GM12878 (cell line): ENCODE measurements at regions not wholly inside any gene's neighbourhood (a gene's known extent, or its start where the extent isn't known, plus 50 kb on each side); places are given as distances from the start of the nearest gene placed in this dataset.

Experiments
- ATAC-seq: fragments of 200-7000 bp; cut with Tn5 transposase; 3 replicates; pipeline ENCODE4 v1.9.1; 2020; ENCODE audit warnings: mild to moderate bottlenecking, moderate library complexity
- BruUV-seq: library from RNA; stranded (reverse); fragments of 400-500 nt; replicated peaks from 2 replicates; lab custom pipeline; 2021; lab: Mats Ljungman, UMichigan
- CTCF ChIA-PET: fragments of 300-600 bp; sonication (Branson Sonifier 250); formaldehyde crosslinking; extraction: SDS; loops from one replicate; lab custom pipeline; 2021; ENCODE audit warnings: inconsistent platforms; lab: Yijun Ruan, JAX
- POLR2A ChIA-PET: fragments of 350-600 bp; formaldehyde crosslinking; extraction: SDS; loops from one replicate; lab custom pipeline; 2021; ENCODE audit warnings: inconsistent platforms; lab: Charles Lee
- RAD21 ChIA-PET: fragments of 300-600 bp; sonication (Branson Sonifier 250); formaldehyde crosslinking; loops from one replicate; lab custom pipeline; 2023; ENCODE audit warnings: antibody characterized with exemption; ENCODE audit not compliant: unreplicated experiment; lab: Charles Lee
- SMC1A ChIA-PET: fragments of 300-600 bp; sonication (Branson Sonifier 250); formaldehyde crosslinking; loops from one replicate; lab custom pipeline; 2023; ENCODE audit not compliant: unreplicated experiment, uncharacterized antibody; lab: Charles Lee
- DNase-seq: peaks from one replicate; pipeline ENCODE4 v3.0.0-alpha.2; 2011; ENCODE audit warnings: low read depth, low spot score
- FAIRE-seq: peaks from 3 replicates; lab custom pipeline; 2011; peaks lifted over from hg19 to GRCh38; lab: Jason Lieb, UNC
- H2AFZ ChIP-seq: 2 replicates; pipeline ENCODE4 v1.6.0; 2011; ENCODE audit warnings: low read depth, low read length, control low read depth; ENCODE audit not compliant: control insufficient read depth
- H3K27ac ChIP-seq: 2 replicates; pipeline ENCODE4 v1.5.1; 2011; ENCODE audit warnings: control low read depth; ENCODE audit not compliant: control insufficient read depth, insufficient read depth
- H3K27me3 ChIP-seq, 2 experiments: replicated peaks in 1 of 2; 2 replicates each; pipeline versions ENCODE4 v1.6.0 to v1.6.1; 2011; ENCODE audit warnings: low read length in 1 of 2; ENCODE audit not compliant: control insufficient read depth in 2 of 2, insufficient read depth in 2 of 2
- H3K36me3 ChIP-seq, 2 experiments: 2 replicates each; pipeline ENCODE4 v1.5.1; 2011; ENCODE audit warnings: low read length in 1 of 2; ENCODE audit not compliant: control insufficient read depth in 2 of 2, insufficient read depth in 2 of 2
- H3K4me1 ChIP-seq: 2 replicates; pipeline ENCODE4 v1.6.1; 2011; ENCODE audit warnings: mild to moderate bottlenecking, low read length, moderate library complexity, mixed read lengths; ENCODE audit not compliant: control insufficient read depth, insufficient read depth
- H3K4me2 ChIP-seq: 2 replicates; pipeline ENCODE4 v1.6.0; 2011; ENCODE audit warnings: control low read depth; ENCODE audit not compliant: control insufficient read depth, insufficient read depth
- H3K4me3 ChIP-seq: fragments of 200-600 bp; sonication (generic); 2 replicates; pipeline ENCODE4 v1.5.1; 2016
- H3K79me2 ChIP-seq: 2 replicates; pipeline ENCODE4 v1.6.0; 2011; ENCODE audit warnings: low read length; ENCODE audit not compliant: control insufficient read depth, insufficient read depth
- H3K9ac ChIP-seq: 2 replicates; pipeline ENCODE4 v1.8.0; 2011; ENCODE audit warnings: low read length, control low read depth, mixed read lengths; ENCODE audit not compliant: control insufficient read depth, insufficient read depth
- H3K9me3 ChIP-seq: replicated peaks from 3 replicates; pipeline ENCODE4 v1.5.1; 2011; ENCODE audit warnings: mild to moderate bottlenecking, low read length; ENCODE audit not compliant: control insufficient read depth, insufficient read depth
- H4K20me1 ChIP-seq: 2 replicates; pipeline ENCODE4 v1.6.0; 2011; ENCODE audit not compliant: control insufficient read depth, insufficient read depth
- BHLHE40 ChIP-seq, 2 experiments: fragments of 450-650 bp in 1 of 2; IDR thresholded peaks; 2 replicates each; pipeline ENCODE4 v1.6.1; 2011 to 2017; ENCODE audit warnings: low read depth in 2 of 2, borderline replicate concordance in 1 of 2, improper control_type of control experiment in 1 of 2, low read length in 1 of 2, mild to moderate bottlenecking in 1 of 2
- EED ChIP-seq: sonication (generic); IDR thresholded peaks from 2 replicates; pipeline ENCODE4 v1.6.1; 2016; ENCODE audit warnings: antibody characterized with exemption, low read depth
- JUNB ChIP-seq: IDR thresholded peaks from 2 replicates; pipeline ENCODE4 v1.6.1; 2016; ENCODE audit warnings: antibody characterized with exemption, mild to moderate bottlenecking
- KLF5 ChIP-seq: fragments of 450-650 bp; IDR thresholded peaks from 2 replicates; pipeline ENCODE4 v1.6.1; 2014; ENCODE audit warnings: mild to moderate bottlenecking; ENCODE audit not compliant: partially characterized antibody
- MTA2 ChIP-seq: fragments of 450-650 bp; IDR thresholded peaks from 2 replicates; pipeline ENCODE4 v1.6.1; 2016; ENCODE audit warnings: low read depth, mild to moderate bottlenecking, moderate library complexity
- POLR2AphosphoS2 ChIP-seq: IDR thresholded peaks from 2 replicates; pipeline ENCODE4 v1.6.1; 2011; ENCODE audit warnings: low read depth, mild to moderate bottlenecking, low read length, improper control_type of control experiment, moderate library complexity
- POLR2AphosphoS5 ChIP-seq: IDR thresholded peaks from 2 replicates; pipeline ENCODE4 v1.6.1; 2011; ENCODE audit warnings: mild to moderate bottlenecking, low read length, inconsistent platforms
- RAD51 ChIP-seq: fragments of 450-650 bp; IDR thresholded peaks from 2 replicates; pipeline ENCODE4 v1.6.1; 2016; ENCODE audit warnings: moderate library complexity, mild to moderate bottlenecking, inconsistent platforms
- RFX5 ChIP-seq: IDR thresholded peaks from 2 replicates; pipeline ENCODE4 v1.6.1; 2011; ENCODE audit warnings: low read depth, low read length, improper control_type of control experiment
- STAT1 ChIP-seq: fragments of 450-650 bp; conservative IDR thresholded peaks from 2 replicates; pipeline ENCODE4 v1.6.1; 2014; ENCODE audit warnings: antibody characterized with exemption, mild to moderate bottlenecking
- SUPT20H ChIP-seq: IDR thresholded peaks from 2 replicates; pipeline ENCODE4 v1.6.1; 2011; ENCODE audit warnings: low read depth, mild to moderate bottlenecking, low read length, moderate library complexity, borderline replicate concordance; ENCODE audit not compliant: control insufficient read depth
- TCF7 ChIP-seq: IDR thresholded peaks from 2 replicates; pipeline ENCODE4 v1.6.1; 2014; ENCODE audit warnings: antibody characterized with exemption, borderline replicate concordance
- whole genome bisulfite sequencing: methylation state at CpG from one replicate; pipeline ENCODE4 v1.1.6; 2016; ENCODE audit warnings: low lambda C conversion rate; ENCODE audit not compliant: insufficient replicate concordance, insufficient coverage; ENCODE audit errors: missing lambda C conversion rate; 5-methylcytosine and 5-hydroxymethylcytosine counted together
- in situ Hi-C: fragments of 300-500 bp; cut with MboI; formaldehyde crosslinking; loops from 9 replicates; pipeline ENCODE4 v1.14.3; 2018; ENCODE audit warnings: mixed read lengths
- intact Hi-C: fragments of 100-400 bp; cut with micrococcal nuclease; formaldehyde crosslinking; loops from one replicate; pipeline ENCODE4 v1.14.2; 2022; ENCODE audit not compliant: unreplicated experiment
- TF ChIP-seq, protein P1 (sequence below): fragments of 450-650 bp; IDR thresholded peaks from 2 replicates; pipeline ENCODE4 v1.6.1; 2017; ENCODE audit warnings: antibody characterized with exemption, mild to moderate bottlenecking, moderate library complexity
- TF ChIP-seq, protein P2 (sequence below): fragments of 450-650 bp; IDR thresholded peaks from 2 replicates; pipeline ENCODE4 v1.6.1; 2016; ENCODE audit warnings: mild to moderate bottlenecking

DNA sequence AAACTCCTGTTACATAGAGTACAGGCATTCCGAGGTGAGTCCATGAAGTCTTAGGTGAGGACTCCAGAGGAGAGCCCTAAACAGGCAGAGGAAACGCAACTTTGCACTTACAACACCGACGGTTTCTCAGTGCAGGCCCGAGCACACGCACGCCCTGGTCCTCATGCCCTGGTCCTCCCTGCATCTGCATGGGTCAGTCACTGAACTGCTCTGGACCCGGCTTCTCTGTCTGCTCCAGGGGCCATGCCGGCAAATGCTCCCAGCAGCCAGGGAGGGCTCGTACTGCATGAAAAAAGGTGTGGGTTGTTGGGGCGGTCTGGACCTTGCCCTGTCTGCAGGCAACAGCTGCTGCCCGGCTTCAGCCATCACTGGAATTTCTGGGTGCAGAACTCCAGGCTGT is 317.3 kb upstream of the SHH start:
- Histone ChIP-seq H3K27ac (no peak overlapping the region), H2AFZ (no peak overlapping the region), H3K4me1 (no peaks in the 10 kb centered on the region), H3K27me3 (peaks cover 0 to 2% of the 10 kb centered on the region in 2 experiments; a peak in 1 of 4 replicates), H3K36me3 (no peaks in the 10 kb centered on the region), H3K4me3 (no peak overlapping the region), H3K79me2 (no peaks in the 10 kb centered on the region)
- intact Hi-C loops: no loop called here
- SMC1A ChIA-PET: no interaction called here
- BruUV-seq: no TSS peak
- no peak for TF ChIP-seq JUNB
- no peak for TF ChIP-seq BHLHE40 (IDR thresholded peaks at IDR 0.05; ENCODE audit: borderline replicate concordance in 1 of 2, low read depth in 2 of 2, low read length in 1 of 2)
- no peak for TF ChIP-seq STAT1
- TF ChIP-seq MTA2: no peak
- TF ChIP-seq, protein P1, sequence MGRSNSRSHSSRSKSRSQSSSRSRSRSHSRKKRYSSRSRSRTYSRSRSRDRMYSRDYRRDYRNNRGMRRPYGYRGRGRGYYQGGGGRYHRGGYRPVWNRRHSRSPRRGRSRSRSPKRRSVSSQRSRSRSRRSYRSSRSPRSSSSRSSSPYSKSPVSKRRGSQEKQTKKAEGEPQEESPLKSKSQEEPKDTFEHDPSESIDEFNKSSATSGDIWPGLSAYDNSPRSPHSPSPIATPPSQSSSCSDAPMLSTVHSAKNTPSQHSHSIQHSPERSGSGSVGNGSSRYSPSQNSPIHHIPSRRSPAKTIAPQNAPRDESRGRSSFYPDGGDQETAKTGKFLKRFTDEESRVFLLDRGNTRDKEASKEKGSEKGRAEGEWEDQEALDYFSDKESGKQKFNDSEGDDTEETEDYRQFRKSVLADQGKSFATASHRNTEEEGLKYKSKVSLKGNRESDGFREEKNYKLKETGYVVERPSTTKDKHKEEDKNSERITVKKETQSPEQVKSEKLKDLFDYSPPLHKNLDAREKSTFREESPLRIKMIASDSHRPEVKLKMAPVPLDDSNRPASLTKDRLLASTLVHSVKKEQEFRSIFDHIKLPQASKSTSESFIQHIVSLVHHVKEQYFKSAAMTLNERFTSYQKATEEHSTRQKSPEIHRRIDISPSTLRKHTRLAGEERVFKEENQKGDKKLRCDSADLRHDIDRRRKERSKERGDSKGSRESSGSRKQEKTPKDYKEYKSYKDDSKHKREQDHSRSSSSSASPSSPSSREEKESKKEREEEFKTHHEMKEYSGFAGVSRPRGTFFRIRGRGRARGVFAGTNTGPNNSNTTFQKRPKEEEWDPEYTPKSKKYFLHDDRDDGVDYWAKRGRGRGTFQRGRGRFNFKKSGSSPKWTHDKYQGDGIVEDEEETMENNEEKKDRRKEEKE: no peak
- TF ChIP-seq EED: no peak
- TF ChIP-seq SUPT20H: no peak
- TF ChIP-seq RFX5: no peak
- no peak for TF ChIP-seq KLF5
- TF ChIP-seq POLR2AphosphoS2: no peak
- no peak for TF ChIP-seq POLR2AphosphoS5
- no peak for TF ChIP-seq RAD51
- TF ChIP-seq, protein P2, sequence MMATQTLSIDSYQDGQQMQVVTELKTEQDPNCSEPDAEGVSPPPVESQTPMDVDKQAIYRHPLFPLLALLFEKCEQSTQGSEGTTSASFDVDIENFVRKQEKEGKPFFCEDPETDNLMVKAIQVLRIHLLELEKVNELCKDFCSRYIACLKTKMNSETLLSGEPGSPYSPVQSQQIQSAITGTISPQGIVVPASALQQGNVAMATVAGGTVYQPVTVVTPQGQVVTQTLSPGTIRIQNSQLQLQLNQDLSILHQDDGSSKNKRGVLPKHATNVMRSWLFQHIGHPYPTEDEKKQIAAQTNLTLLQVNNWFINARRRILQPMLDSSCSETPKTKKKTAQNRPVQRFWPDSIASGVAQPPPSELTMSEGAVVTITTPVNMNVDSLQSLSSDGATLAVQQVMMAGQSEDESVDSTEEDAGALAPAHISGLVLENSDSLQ: no peak
- TF ChIP-seq TCF7: no peak
- TF ChIP-seq, all 136 proteins: peak for 0
- no peak for DNase-seq
- in situ Hi-C loops: no loop called here
- 54% methylated on average over 12 of the region's 12 CpGs for whole genome bisulfite sequencing
- H3K9me3 ChIP-seq: no peaks in the 10 kb centered on the region
- POLR2A ChIA-PET: interaction anchor here (0.5 kb wide), 1 partner anchor 302 kb away, joined by 3 read pairs; no protein-coding TSS in a partner anchor
- no peak for ATAC-seq
- H4K20me1 ChIP-seq: no peaks in the 10 kb centered on the region
- H3K4me2 ChIP-seq: no peak overlapping the region
- no peak overlapping the region for H3K9ac ChIP-seq
- CTCF ChIA-PET: interaction anchor here (0.7 kb wide), 1 partner anchor 12 kb away, joined by 3 read pairs; no protein-coding TSS in a partner anchor
- RAD21 ChIA-PET: no interaction called here
- no peak for FAIRE-seq
